ENCODE measurements at regions not wholly inside any gene's neighbourhood (a gene's known extent, or its start where the extent isn't known, plus 50 kb on each side); places are given as distances from the start of the nearest gene placed in this dataset.

DNA sequence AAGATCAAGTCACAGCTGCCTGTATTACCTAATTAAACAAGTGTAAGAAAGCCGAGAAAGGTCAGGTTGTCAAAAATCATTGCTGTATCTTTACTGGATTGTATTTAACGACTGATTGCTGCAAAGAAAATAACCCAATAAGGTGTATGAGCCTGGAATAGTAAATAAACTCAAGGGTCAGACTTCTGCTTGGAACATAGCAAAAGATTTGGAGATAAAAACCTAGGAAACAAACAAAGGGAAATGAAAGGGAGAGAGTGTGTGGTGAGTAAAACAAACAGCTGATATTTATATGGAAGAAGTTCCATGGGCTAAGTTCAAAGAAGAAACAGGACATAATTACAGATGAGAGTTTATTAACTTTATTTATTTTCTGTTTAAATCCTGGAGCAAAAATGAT lies 354.0 kb downstream of the TLR4 start:
- DNase-seq (ENCODE audit: low spot score): no peak

DNA sequence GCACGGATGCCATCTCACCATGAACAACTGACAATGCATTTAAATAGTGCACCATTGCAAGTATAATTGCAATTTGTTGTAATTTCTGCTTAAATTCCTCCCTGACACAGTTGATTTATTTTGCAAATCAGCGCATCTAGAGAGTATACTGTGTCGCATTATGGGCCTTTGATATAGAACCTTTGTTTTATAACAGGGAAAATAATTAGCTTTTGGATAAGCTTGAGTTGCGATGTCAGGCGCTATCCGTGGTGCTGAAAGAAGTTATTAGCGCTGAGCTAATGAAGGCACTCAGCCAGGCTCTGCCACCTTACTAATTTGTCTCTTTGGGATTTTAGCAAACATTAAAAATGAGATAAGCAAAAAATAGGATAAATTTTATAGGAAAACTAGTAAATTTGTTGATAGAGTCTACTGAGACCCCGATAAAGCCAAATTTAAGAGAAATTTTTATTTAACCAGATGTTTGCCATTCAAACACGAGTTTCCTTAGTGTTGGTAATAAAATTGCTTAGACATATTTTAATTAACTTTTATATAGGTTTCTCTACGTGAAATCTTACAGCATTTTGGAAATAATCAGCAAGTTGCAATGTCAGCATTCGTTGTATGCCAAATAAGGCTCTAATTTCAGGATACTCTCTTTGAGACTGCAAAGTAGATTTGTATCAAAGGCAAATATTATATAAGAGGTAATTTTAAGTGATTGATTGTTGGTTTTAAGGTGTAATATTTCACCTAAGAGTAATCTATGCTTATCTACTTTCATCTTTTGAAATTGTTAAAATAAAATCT lies 355.5 kb downstream of the TLR4 start:
- DNase-seq (ENCODE audit: low spot score): no peak

- no peak for DNase-seq (ENCODE audit: low spot score)
Measured at GRCh38 chr9:118083161-118083560, 379.0 kb downstream of the TLR4 start.

DNA sequence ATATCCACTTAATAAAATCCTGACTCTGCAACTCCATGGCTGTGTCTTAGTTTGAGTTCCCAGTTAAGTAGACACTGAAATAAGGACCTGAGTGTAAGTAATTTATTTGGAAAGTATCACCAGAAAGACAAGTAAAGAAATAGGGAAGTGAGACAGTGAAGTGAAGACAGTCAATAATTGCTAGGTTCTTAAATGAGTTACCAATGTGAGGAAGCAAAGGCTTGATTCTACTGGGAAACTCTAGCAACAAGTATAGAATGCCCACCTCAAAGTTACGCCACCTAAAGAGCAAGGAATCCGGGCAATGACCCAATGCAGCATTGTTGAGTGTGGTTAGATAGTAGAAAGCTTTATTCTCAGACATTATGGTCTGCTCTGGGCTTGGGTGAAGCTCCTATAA lies 383.9 kb downstream of the TLR4 start:
- no peak for DNase-seq (ENCODE audit: low spot score)

DNA sequence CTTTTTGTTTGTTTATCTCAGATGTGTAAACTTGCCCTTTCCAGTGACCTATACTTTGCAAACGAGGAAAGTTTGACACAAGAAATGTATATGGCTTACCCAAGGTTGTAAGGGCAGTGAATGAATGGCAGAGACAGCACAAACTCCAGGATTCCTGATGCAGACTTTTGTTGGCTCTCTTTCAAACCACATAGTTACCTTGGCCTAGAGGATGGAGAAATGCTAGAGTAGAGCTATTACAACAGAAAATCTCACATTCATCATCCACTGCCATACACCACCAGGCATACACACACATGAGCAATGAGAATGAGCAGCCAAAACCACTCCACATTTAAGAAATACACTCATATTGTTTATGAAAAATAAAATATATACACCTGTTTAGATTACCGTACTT lies 387.0 kb downstream of the TLR4 start:
- DNase-seq (ENCODE audit: low spot score): no peak

GRCh38 chr9:118091711-118092500 lies 387.7 kb downstream of the TLR4 start:
- DNase-seq (ENCODE audit: low spot score): no peak

DNA sequence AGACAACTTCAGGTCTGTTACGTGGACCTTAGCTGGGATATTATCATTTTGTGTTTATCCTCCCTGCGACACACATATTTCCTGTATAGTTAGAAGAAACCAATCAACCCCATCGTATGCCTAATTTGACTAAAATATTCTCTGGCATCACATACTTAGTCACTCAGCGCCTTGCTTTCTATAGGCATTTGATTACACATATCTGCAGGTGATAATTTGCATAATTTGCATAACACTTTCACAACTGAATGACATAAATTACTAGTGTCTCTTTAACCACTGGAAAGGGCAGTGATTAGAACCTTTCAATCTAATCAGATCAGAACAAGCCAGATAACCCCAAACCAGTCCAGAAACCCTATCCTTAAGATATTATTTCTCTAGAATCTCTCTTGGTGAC lies 390.2 kb downstream of the TLR4 start:
- no peak for DNase-seq (ENCODE audit: low spot score)

- DNase-seq (ENCODE audit: low spot score): no peak
Measured at GRCh38 chr9:118100529-118101419, 396.6 kb downstream of the TLR4 start.

DNA sequence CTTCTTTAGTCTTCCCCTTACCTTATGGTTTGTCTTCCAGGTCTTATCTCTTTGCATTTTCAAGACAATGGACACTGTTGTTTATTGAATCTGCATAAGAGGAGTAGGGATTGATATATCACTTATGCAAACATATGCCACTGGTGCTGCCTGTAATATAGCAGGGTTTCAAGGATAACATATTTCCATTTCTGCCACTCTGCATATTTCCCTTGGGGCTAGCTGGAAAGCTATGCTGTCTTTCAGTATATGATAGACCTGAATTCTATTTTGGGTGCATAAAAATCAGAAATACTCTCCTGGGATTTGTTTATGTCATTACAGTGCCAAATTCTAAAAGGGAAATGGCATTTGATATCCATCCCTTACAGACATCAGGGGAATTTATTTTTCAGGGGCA lies 400.2 kb downstream of the TLR4 start:
- no peak for DNase-seq (ENCODE audit: low spot score)

- DNase-seq (ENCODE audit: low spot score): no peak
Measured at GRCh38 chr9:118108971-118109370, 404.8 kb downstream of the TLR4 start.

- DNase-seq (ENCODE audit: low spot score): no peak
Measured at GRCh38 chr9:118109542-118109941, 405.3 kb downstream of the TLR4 start.

DNA sequence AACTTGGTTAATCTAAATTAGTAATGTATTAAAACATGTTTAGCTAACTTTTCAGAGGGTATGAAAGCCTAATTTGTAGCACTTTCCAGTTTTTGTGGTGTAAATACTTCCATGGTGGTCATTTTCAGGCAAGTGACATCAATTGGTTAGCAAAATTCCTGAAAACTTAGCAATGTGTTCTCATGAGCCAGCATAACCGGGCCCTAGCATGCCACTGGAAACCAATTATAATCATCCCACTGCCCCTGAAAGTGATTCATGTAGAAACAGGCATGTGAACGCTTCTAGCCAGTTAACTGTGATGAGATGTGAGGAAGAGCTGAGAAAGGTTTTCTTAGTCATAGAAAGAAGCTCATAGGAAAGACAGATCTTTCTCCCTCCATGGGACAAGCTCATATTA lies 417.2 kb downstream of the TLR4 start:
- no peak for DNase-seq (ENCODE audit: low spot score)

- no peak for DNase-seq (ENCODE audit: low spot score)
Measured at GRCh38 chr9:118128313-118128712, 424.1 kb downstream of the TLR4 start.

GRCh38 chr9:118129541-118129940 lies 425.3 kb downstream of the TLR4 start:
- no peak for DNase-seq (ENCODE audit: low spot score)

DNA sequence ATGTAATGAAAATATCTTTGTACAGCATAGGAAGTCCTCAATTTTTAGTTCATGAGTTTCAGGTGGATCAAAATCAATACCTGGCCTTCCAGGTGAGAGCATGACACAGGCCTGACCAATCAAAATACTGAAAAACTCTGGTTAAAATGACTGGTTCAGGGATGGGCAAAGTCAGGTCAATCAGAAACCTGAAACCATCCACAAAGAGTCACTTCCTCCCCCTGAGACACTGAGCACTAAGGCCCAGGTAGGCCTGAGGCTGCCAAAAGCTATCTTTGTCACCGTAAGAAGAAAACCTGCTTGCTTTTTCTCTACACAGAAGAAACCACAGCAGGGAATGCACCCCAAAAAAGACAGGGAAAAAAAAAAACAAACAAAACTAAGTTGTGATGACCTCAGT lies 444.8 kb downstream of the TLR4 start:
- DNase-seq (ENCODE audit: low spot score): no peak

DNA sequence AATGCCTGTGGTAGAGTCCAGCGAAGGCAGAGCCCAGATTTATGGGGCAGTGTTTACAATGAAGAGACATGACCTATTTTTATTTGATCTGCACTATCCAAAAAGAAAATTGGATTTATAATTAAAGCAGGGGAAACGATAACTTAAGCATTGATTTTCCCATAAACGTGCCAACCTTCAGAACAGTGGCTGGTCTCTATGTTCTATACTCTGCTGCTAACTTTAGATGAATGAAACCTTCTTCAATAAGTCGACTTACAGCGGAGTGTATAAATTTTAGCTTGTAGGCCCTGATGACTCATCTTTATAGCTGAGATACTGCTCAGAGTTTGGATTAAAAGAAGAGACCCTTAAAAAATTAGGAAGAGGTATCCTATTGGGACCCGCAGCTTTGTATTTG lies 452.6 kb downstream of the TLR4 start:
- no peak for DNase-seq (ENCODE audit: low spot score)

GRCh38 chr9:118162716-118163115 lies 458.5 kb downstream of the TLR4 start:
- DNase-seq (ENCODE audit: low spot score): no peak

DNA sequence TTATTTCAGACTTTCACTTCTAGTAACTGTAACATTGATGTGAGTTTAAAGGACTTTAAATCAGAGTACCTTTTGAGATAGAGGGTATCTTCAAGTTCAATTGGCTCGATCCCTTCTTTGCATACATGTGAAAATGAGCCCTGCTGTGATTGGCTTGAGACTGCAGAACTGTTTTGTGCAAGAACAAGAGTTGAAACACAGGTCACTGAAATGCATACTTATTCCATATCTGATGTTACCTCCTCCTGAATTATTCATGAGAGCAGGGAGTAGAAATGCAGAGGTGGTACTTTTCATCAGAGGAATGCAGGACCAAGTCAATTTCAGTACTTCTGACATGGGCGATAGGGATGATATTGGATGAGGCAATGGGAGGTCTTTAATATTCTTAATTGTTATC lies 459.5 kb downstream of the TLR4 start:
- DNase-seq (ENCODE audit: low spot score): no peak

DNA sequence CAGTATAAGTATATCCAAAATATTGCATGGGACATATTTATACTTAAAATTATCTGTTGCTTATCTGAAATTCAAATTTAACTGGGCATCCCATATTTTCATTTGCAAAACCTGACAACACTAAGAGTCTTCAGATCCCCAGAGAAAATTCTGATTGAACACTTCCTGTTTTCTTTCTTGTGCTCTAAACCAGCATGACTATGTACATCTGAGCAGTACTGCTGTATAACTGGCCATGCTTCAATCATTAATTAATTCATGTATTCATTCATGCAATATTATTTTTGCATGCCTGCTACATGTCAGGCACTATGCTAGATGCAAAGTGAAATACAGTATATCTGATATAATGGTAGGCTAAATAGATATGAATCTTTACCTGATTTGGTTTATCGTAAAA lies 461.2 kb downstream of the TLR4 start:
- no peak for DNase-seq (ENCODE audit: low spot score)

DNA sequence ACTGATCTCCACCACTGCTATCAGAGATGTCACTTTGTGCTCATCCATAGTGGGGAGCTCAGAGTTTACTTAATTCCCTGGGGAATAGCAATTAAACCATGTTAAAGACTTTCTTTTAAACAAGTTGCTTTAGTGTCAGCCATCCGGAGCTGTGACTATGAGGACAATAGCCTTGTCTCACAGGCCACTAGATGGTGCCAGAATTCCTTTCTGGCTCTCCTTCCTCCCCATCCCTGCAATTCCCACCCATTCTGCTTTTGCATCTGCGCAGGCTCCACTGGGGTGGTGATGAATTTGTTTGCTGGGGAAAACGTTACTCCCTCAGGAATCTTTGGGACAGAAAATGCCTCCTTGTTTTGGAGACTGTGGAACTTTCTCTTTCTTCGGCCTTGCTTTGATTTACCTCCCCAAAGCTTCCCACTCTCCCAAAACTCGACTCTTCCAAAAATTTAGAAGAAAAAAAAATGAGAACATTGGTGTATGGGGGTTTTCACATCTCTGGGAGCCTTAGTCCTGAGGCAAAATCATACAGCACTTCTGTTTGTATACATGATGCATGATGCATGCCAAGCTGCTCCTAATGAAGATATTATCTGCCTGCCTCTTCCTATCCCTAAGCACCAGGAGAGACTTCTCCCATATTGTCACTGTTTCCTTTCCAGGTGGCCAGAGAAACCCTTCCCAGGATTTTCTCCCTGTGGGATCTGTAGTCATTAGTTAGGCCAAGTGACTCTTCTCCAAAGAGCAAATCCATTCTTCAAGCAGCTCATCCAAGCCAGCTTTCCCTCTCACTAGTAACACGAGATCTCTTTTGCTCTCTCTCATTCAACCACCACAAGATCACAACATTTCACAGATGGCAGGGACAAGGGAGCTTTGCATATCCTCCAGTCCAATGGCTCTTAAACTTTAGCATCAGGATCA lies 466.1 kb downstream of the TLR4 start:
- DNase-seq (ENCODE audit: low spot score): peak; percentile 48

DNA sequence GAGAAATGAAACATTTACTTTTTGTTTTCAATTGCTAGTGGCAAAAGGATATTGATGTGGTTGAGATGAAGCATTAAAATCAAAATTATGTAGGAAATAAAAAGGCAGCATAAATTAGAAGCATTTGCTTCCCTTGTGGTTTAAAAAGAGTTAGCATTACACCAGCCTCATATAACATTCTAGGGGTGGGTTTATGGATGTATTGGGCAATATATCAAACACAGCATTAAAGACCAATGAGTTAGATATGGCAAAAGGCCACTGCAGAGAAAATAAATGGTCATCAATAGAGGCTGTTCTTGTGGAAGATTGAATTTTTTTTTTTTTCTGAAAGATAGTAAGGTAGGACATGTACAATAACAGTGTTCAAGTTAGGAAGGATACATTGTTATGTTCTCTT lies 473.0 kb downstream of the TLR4 start:
- DNase-seq (ENCODE audit: low spot score): no peak
